Peyer's patch (tissue), 4 donors: ENCODE measurements at regions not wholly inside any gene's neighbourhood (a gene's known extent, or its start where the extent isn't known, plus 50 kb on each side); places are given as distances from the start of the nearest gene placed in this dataset.

Experiments used
- POLR2A ChIP-seq, 2 donors: fragments of 450-650 bp; IDR thresholded peaks; one replicate each; pipeline ENCODE4 v1.5.1; 2017; ENCODE audit warnings: antibody characterized with exemption in 2 of 2, mild to moderate bottlenecking in 2 of 2, moderate library complexity in 2 of 2
- TF ChIP-seq, protein P1 (sequence below), 6 experiments: fragments of 450-650 bp in 4 of 6; fragments of 200-600 bp in 2 of 6; sonication (generic) in 1 of 6; IDR thresholded peaks; one replicate each; pipeline ENCODE4 v1.5.1; 2017 to 2019; ENCODE audit warnings: antibody characterized with exemption in 6 of 6, mild to moderate bottlenecking in 3 of 6, moderate library complexity in 1 of 6

- TF ChIP-seq, protein P1, sequence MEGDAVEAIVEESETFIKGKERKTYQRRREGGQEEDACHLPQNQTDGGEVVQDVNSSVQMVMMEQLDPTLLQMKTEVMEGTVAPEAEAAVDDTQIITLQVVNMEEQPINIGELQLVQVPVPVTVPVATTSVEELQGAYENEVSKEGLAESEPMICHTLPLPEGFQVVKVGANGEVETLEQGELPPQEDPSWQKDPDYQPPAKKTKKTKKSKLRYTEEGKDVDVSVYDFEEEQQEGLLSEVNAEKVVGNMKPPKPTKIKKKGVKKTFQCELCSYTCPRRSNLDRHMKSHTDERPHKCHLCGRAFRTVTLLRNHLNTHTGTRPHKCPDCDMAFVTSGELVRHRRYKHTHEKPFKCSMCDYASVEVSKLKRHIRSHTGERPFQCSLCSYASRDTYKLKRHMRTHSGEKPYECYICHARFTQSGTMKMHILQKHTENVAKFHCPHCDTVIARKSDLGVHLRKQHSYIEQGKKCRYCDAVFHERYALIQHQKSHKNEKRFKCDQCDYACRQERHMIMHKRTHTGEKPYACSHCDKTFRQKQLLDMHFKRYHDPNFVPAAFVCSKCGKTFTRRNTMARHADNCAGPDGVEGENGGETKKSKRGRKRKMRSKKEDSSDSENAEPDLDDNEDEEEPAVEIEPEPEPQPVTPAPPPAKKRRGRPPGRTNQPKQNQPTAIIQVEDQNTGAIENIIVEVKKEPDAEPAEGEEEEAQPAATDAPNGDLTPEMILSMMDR (IDR thresholded peaks at IDR 0.05), result no peak
- no peak for TF ChIP-seq POLR2A (IDR thresholded peaks at IDR 0.05)
These were observed 54.8 kb upstream of the RASSF8 start for GRCh38 chr12:25903603-25904245.
